ENCODE measurements at regions not wholly inside any gene's neighbourhood (a gene's known extent, or its start where the extent isn't known, plus 50 kb on each side); places are given as distances from the start of the nearest gene placed in this dataset.

DNA sequence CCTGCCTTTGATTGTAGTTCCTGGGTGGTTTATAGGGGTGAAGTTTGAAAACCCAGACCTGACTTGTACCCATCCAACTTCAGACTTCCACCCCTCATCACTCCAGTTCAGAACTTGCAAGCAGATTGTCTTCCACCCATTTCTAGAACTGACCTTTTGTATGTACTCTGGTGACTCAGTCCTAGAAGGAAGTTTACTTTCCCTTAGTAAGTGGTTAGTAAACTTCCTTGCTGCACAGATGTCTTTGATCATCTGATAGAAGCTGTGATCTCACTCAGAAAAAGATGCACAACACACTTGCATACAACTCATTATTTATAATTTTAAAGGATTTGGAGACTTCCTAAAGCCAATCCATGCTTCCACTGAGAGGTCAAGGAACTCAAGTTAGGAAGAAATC lies 368.0 kb downstream of the MFSD1 start:
- no peak for DNase-seq (ENCODE audit: low read depth in 2 of 2)

GRCh38 chr3:159170436-159171003 lies 368.7 kb downstream of the MFSD1 start:
- no peak for DNase-seq (ENCODE audit: low read depth in 2 of 2)

DNA sequence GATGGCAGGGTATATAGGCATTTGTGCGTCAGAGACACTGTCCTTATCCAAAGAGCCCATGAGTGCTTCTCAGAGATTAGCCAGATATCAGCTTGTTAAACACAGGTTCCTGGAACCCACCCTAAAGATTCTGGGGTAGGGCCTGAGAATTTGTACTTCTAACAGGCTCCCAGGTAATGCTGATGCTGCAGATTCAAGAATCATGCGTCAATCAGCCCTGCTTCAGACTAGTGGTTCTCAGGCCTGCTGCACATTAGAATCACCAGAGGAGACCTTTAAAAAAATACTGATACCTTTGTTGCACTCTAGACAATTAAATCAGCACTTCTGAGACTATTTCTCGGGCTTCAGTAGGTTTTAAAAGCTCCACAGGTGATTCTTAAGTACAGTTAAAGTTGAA lies 369.5 kb downstream of the MFSD1 start:
- DNase-seq (ENCODE audit: low read depth in 2 of 2) = no peak

DNA sequence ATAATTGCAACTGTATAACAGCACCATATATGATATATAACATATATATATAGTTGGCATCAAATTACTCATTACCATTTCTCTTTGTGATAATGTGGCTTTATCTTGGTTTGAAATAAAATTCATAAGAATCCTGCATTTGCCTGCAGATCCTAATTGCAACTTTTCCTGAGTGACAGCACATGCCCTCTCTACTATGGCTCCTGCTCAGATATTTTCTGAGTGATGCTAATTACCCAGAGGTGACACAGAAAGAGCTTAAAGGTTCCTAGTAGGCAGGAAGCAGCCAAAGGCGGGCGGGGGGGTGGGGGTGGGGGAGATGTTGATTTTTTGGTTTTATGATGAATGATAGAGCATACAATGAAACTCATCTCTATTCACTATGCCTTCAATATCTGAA lies 370.6 kb downstream of the MFSD1 start:
- no peak for DNase-seq (ENCODE audit: low read depth in 2 of 2)

- no peak for DNase-seq (ENCODE audit: low read depth in 2 of 2)
Measured at GRCh38 chr3:159174715-159175692, 373.1 kb downstream of the MFSD1 start.

GRCh38 chr3:159178209-159178897 lies 376.5 kb downstream of the MFSD1 start:
- DNase-seq (ENCODE audit: low read depth in 2 of 2) = no peak

- no peak for DNase-seq (ENCODE audit: low read depth in 2 of 2)
Measured at GRCh38 chr3:159182961-159183360, 381.1 kb downstream of the MFSD1 start.

GRCh38 chr3:159185443-159186050 lies 383.7 kb downstream of the MFSD1 start:
- DNase-seq (ENCODE audit: low read depth in 2 of 2) = no peak

DNA sequence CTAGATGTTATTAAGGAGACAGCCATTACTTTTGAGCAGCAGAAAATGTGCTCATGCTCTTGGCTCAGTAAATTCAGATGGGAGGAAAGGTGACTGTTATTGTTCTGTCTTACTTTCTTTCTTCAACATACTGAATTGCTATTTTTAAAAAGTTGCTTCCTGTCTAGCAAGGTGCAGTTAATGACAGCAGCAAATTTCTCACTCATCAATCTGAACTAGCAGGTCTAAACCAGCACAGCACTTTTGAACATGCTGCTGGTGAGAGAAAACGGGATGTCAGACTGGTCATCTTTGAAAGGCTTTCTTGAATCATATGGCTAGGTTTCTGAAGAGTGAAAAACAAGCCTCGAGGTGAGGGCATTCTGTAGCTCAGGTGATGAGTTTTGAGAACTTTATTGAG lies 384.7 kb downstream of the MFSD1 start:
- DNase-seq (ENCODE audit: low read depth in 2 of 2) = no peak

GRCh38 chr3:159187232-159187631 lies 385.4 kb downstream of the MFSD1 start:
- no peak for DNase-seq (ENCODE audit: low read depth in 2 of 2)

DNA sequence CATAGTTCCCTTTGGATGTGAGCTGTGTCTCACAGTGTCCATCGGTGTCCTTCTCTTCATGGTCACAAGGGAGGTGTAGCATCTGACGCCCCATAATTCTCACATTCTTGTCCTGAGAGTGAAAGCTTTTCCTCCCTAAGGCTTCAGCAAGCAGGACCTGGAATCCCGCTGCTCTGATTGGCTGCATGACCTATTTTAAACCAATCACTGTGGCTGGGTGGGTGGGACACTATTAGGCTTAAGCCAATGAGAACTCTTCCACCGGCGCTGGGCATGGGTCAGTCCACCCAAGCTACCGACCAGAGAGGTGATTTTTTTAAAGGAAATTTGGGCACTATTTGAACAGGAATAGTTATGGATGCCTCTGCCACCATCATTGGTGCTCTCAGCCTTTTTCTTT lies 385.9 kb downstream of the MFSD1 start:
- DNase-seq (ENCODE audit: low read depth in 2 of 2) = no peak

GRCh38 chr3:159189994-159190669 lies 388.3 kb downstream of the MFSD1 start:
- no peak for DNase-seq (ENCODE audit: low read depth in 2 of 2)

- no peak for DNase-seq (ENCODE audit: low read depth in 2 of 2)
Measured at GRCh38 chr3:159191447-159191846, 389.6 kb downstream of the MFSD1 start.

DNA sequence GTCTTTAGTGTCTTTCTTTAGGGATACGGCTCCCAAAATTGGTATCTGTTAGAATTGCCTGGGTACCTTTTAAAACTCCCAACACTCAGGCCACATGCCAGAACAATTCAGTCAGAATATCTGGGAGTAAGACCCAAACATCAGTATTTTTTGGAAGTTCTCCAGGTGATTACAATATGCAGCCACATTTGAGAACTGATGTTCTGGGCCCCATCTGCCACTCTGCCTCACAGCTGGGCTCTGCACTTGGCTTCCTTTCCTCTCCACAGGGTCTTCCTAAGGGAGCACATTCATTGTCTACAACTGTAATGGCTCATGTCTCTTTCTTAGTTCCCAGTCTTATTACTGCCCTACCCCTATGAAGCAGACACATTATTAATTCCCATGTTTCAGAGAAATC lies 394.5 kb downstream of the MFSD1 start:
- no peak for DNase-seq (ENCODE audit: low read depth in 2 of 2)

GRCh38 chr3:159200176-159200575 lies 398.3 kb downstream of the MFSD1 start:
- DNase-seq (ENCODE audit: low read depth in 2 of 2) = no peak

DNA sequence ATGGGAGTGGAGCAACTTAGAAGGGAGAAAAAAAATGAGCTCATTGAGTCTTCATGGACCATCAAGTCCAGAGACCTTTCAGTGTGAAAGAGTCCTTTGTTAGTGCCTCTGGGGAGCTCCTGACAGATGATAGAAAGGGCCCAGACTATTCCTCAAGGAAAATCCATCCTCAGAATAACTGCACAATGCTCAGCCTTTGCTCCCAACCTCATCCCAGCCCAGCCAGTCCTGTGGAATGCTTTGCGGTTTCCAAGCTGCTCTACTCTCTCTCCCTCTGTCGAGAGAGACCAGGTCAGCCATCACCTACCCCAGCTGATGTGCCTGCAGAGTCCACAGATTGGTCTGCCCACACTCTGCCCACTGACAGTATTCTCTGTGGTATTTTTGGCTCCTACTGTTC lies 406.2 kb downstream of the MFSD1 start:
- no peak for DNase-seq (ENCODE audit: low read depth in 2 of 2)

- DNase-seq (ENCODE audit: low read depth in 2 of 2) = no peak
Measured at GRCh38 chr3:159209459-159209858, 407.6 kb downstream of the MFSD1 start.

GRCh38 chr3:159210336-159210735 lies 408.5 kb downstream of the MFSD1 start:
- DNase-seq (ENCODE audit: low read depth in 2 of 2) = no peak

GRCh38 chr3:159216311-159216710 lies 414.5 kb downstream of the MFSD1 start:
- DNase-seq (ENCODE audit: low read depth in 2 of 2) = no peak

DNA sequence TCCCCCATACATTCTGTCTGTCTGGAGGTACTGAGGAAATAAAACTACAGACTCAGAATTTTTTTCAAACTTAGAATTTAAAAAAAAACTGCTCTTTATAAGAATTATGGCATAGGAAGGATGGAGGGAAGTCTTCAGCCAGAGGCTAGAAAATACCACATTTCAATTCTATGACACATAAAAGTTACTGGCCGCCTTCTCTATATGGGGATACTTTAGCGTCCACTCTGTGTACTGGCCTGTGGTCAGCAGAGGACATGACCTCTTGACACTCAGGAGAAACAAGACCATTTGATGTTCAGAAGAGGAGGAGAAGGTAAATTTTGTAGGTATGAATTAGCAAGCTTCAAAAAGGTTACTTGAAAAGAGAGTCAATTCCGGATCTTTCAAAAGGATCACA lies 417.4 kb downstream of the MFSD1 start:
- no peak for DNase-seq (ENCODE audit: low read depth in 2 of 2)

- no peak for DNase-seq (ENCODE audit: low read depth in 2 of 2)
Measured at GRCh38 chr3:159221335-159221734, 419.5 kb downstream of the MFSD1 start.

Data from stimulated activated CD8-positive, alpha-beta memory T cell treated with anti-CD3 and anti-CD28 coated beads, Interleukin-2, amount 100 ng/mL, for 48 hours (primary cell).